ENCODE measurements at regions not wholly inside any gene's neighbourhood (a gene's known extent, or its start where the extent isn't known, plus 50 kb on each side); places are given as distances from the start of the nearest gene placed in this dataset.
A peak's percentile ranks its signal among the peaks of the same experiment; 100 is the strongest.

- DNase-seq = no peak
These were observed 350.9 kb downstream of the MYCN start for GRCh38 chr2:16291226-16291625.

- no peak for DNase-seq
These were observed 350.1 kb downstream of the MYCN start for GRCh38 chr2:16290311-16291020.

- DNase-seq = no peak
These were observed 348.2 kb downstream of the MYCN start for GRCh38 chr2:16288371-16289112.

- DNase-seq = no peak
These were observed 347.5 kb downstream of the MYCN start for GRCh38 chr2:16287831-16288230.

GRCh38 chr2:16287281-16287680 lies 346.9 kb downstream of the MYCN start:
- no peak for DNase-seq

GRCh38 chr2:16285813-16286510 lies 345.6 kb downstream of the MYCN start:
- DNase-seq = no peak

GRCh38 chr2:16284941-16285625 lies 344.7 kb downstream of the MYCN start:
- DNase-seq = no peak

- DNase-seq = no peak
These were observed 342.9 kb downstream of the MYCN start for GRCh38 chr2:16283071-16283850.

GRCh38 chr2:16282511-16282910 lies 342.2 kb downstream of the MYCN start:
- no peak for DNase-seq

GRCh38 chr2:16281451-16282335 lies 341.3 kb downstream of the MYCN start:
- DNase-seq = peak; percentile 23

GRCh38 chr2:16280081-16280480 lies 339.7 kb downstream of the MYCN start:
- DNase-seq = no peak

- DNase-seq = no peak
These were observed 339.3 kb downstream of the MYCN start for GRCh38 chr2:16279641-16280040.

GRCh38 chr2:16279201-16279570 lies 338.8 kb downstream of the MYCN start:
- no peak for DNase-seq

- DNase-seq = no peak
These were observed 338.3 kb downstream of the MYCN start for GRCh38 chr2:16278421-16279200.

GRCh38 chr2:16277117-16277516 lies 336.8 kb downstream of the MYCN start:
- DNase-seq = no peak

- DNase-seq = no peak
These were observed 335.3 kb downstream of the MYCN start for GRCh38 chr2:16275661-16276060.

GRCh38 chr2:16275131-16275530 lies 334.8 kb downstream of the MYCN start:
- no peak for DNase-seq

- DNase-seq = no peak
These were observed 332.8 kb downstream of the MYCN start for GRCh38 chr2:16273111-16273510.

GRCh38 chr2:16272038-16272788 lies 331.9 kb downstream of the MYCN start:
- no peak for DNase-seq

Data from fibroblast of skin of back (primary cell).